Testis (tissue), 2 donors: ENCODE measurements at regions not wholly inside any gene's neighbourhood (a gene's known extent, or its start where the extent isn't known, plus 50 kb on each side); places are given as distances from the start of the nearest gene placed in this dataset.

ENCODE experiments used
- POLR2A ChIP-seq: fragments of 450-650 bp; IDR thresholded peaks from one replicate; pipeline ENCODE4 v1.6.1; 2017; ENCODE audit warnings: antibody characterized with exemption, mild to moderate bottlenecking, moderate library complexity
- TF ChIP-seq, protein P1 (sequence below), 3 experiments: fragments of 450-650 bp in 2 of 3; fragments of 200-600 bp in 1 of 3; sonication (generic) in 1 of 3; IDR thresholded peaks; one replicate each; pipeline ENCODE4 v1.5.1; 2016 to 2019; ENCODE audit warnings: antibody characterized with exemption in 3 of 3, mild to moderate bottlenecking in 2 of 3, moderate library complexity in 1 of 3

DNA sequence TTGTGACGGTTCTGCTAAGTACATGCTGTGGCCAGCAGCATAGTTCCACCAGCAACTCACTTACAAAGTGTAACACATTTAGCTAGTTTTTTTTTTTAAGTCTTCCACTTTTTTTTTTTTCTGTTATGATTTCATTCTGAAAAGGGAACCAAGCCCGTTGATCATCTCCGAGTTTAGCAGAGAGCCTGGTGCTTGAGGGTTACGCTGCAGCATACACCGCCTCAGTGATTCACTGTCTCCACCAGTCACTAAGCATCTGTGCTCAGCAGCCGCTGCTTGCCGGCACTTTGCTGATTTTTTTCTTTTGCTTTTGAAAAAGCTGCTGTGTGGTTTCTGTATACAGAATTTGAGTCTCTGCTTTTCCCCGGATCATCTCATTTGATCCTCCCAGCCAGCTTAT is 194.5 kb upstream of the CDH13 start:
- TF ChIP-seq, protein P1, sequence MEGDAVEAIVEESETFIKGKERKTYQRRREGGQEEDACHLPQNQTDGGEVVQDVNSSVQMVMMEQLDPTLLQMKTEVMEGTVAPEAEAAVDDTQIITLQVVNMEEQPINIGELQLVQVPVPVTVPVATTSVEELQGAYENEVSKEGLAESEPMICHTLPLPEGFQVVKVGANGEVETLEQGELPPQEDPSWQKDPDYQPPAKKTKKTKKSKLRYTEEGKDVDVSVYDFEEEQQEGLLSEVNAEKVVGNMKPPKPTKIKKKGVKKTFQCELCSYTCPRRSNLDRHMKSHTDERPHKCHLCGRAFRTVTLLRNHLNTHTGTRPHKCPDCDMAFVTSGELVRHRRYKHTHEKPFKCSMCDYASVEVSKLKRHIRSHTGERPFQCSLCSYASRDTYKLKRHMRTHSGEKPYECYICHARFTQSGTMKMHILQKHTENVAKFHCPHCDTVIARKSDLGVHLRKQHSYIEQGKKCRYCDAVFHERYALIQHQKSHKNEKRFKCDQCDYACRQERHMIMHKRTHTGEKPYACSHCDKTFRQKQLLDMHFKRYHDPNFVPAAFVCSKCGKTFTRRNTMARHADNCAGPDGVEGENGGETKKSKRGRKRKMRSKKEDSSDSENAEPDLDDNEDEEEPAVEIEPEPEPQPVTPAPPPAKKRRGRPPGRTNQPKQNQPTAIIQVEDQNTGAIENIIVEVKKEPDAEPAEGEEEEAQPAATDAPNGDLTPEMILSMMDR (IDR thresholded peaks at IDR 0.05) = no peak
- TF ChIP-seq POLR2A = no peak
